ENCODE measurements at regions not wholly inside any gene's neighbourhood (a gene's known extent, or its start where the extent isn't known, plus 50 kb on each side); places are given as distances from the start of the nearest gene placed in this dataset.
"Not testable (repeated sequence)": the region's sequence is repeated elsewhere in the genome, so short reads cannot be mapped to it uniquely, and the experiment has no call there.

GRCh38 chr3:20739814-20740213, 553.8 kb upstream of the SGO1 start:
- no peak overlapping the region for H3K4me3 ChIP-seq (ENCODE audit: low read depth, low read length)
- no peak for TF ChIP-seq CTCF (IDR thresholded peaks at IDR 0.05; ENCODE audit: borderline replicate concordance, insufficient read depth, low read depth, low read length)

GRCh38 chr3:20736287-20736852, 550.4 kb upstream of the SGO1 start:
- H3K4me3 ChIP-seq (ENCODE audit: low read depth, low read length): no peak overlapping the region
- TF ChIP-seq CTCF (IDR thresholded peaks at IDR 0.05; ENCODE audit: borderline replicate concordance, insufficient read depth, low read depth, low read length): no peak

GRCh38 chr3:20729185-20729584, 543.2 kb upstream of the SGO1 start:
- no peak for TF ChIP-seq CTCF (IDR thresholded peaks at IDR 0.05; ENCODE audit: borderline replicate concordance, insufficient read depth, low read depth, low read length)
- no peak overlapping the region for H3K4me3 ChIP-seq (ENCODE audit: low read depth, low read length)

- no peak overlapping the region for H3K4me3 ChIP-seq (ENCODE audit: low read depth, low read length)
Observed at GRCh38 chr3:20726786-20727185, 540.8 kb upstream of the SGO1 start.

GRCh38 chr3:20724241-20724640, 538.2 kb upstream of the SGO1 start:
- H3K4me3 ChIP-seq (ENCODE audit: low read depth, low read length): no peak overlapping the region
- TF ChIP-seq CTCF (IDR thresholded peaks at IDR 0.05; ENCODE audit: borderline replicate concordance, insufficient read depth, low read depth, low read length): no peak

More at GRCh38 chr3:20726786-20727185, 540.8 kb upstream of the SGO1 start:
- no peak for TF ChIP-seq CTCF (IDR thresholded peaks at IDR 0.05; ENCODE audit: borderline replicate concordance, insufficient read depth, low read depth, low read length)

GRCh38 chr3:20716425-20716824, 530.4 kb upstream of the SGO1 start:
- H3K4me3 ChIP-seq (ENCODE audit: low read depth, low read length): not testable (repeated sequence)

GRCh38 chr3:20701641-20702040, 515.6 kb upstream of the SGO1 start:
- TF ChIP-seq CTCF (IDR thresholded peaks at IDR 0.05; ENCODE audit: borderline replicate concordance, insufficient read depth, low read depth, low read length): no peak
- H3K4me3 ChIP-seq (ENCODE audit: low read depth, low read length): no peak overlapping the region

- TF ChIP-seq CTCF (IDR thresholded peaks at IDR 0.05; ENCODE audit: borderline replicate concordance, insufficient read depth, low read depth, low read length): no peak
- no peak overlapping the region for H3K4me3 ChIP-seq (ENCODE audit: low read depth, low read length)
Observed at GRCh38 chr3:20700714-20701113, 514.7 kb upstream of the SGO1 start.

Measured in GM12875 (cell line).